ENCODE measurements at regions not wholly inside any gene's neighbourhood (a gene's known extent, or its start where the extent isn't known, plus 50 kb on each side); places are given as distances from the start of the nearest gene placed in this dataset.
"Not testable (repeated sequence)": the region's sequence is repeated elsewhere in the genome, so short reads cannot be mapped to it uniquely, and the experiment has no call there.

GRCh38 chr5:12911156-12911555, 1006.9 kb upstream of the CTNND2 start:
- DNase-seq (ENCODE audit: low read depth, low spot score) = no peak
- in situ Hi-C loops (cut with HindIII; ENCODE audit: low pct_unique_long_range_greater_than_20kb, low sequenced_read_pairs) = no loop called here

DNA sequence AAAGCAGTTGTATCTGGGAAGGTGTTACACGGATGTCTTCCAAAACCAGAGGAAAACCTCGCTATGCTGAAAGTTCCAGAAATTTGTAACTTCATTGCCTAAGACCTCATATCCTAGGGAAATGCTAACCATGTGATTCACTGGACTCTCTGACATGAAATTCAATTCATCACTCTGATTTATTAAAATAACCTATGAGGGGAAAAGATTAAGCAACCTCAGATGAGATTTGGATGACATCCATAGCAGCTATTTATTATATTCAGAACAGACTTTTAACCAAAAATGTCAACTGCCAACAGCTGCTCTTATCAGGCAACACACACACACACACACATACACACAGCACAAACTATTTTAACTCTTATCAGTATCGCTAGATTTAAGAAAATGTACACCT, 1006.4 kb upstream of the CTNND2 start:
- no peak for DNase-seq (ENCODE audit: low read depth, low spot score)
- in situ Hi-C loops (cut with HindIII; ENCODE audit: low pct_unique_long_range_greater_than_20kb, low sequenced_read_pairs) = no loop called here

DNA sequence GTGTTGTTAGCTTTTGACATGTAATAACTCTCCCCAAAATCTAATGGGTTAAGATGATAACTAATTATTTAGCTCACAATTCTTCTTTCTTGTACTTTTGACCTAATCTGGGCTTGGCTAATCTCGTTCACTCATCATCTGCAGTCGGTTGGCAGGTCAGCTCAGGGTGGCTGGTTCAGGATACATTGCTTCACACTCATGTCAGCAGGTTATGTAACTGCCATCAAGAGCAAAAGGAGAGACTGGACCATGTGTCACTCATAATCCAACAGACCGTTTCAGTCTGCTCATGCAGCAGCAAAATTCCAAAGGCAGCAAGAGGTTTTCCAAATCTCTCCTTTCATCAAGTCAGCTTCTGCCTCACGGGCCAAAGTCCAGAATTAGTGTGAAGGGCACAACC, 998.4 kb upstream of the CTNND2 start:
- in situ Hi-C loops (cut with HindIII; ENCODE audit: low pct_unique_long_range_greater_than_20kb, low sequenced_read_pairs) = no loop called here
- DNase-seq (ENCODE audit: low read depth, low spot score) = no peak

- in situ Hi-C loops (cut with HindIII; ENCODE audit: low pct_unique_long_range_greater_than_20kb, low sequenced_read_pairs) = no loop called here
- no peak for DNase-seq (ENCODE audit: low read depth, low spot score)
Observed at GRCh38 chr5:12901696-12902095, 997.5 kb upstream of the CTNND2 start.

DNA sequence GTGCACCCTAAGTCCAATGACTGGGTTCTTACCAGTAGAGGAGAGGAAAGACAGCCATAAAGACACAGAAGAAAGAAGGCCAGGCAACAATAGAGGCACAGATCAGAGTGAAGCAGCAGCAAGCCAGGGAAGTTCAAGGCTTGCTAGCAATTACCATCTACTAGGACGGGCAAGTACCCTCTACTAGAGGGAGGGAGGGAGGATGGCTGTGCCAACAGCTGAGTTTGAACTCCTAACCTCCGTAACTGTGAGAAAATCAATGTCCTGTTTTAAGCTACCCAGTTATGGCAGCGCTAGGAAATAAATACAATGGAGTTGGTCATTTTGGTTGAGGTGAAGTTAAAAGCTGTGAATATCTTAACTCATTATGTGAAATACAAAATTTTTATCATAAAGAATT, 991.8 kb upstream of the CTNND2 start:
- DNase-seq (ENCODE audit: low read depth, low spot score) = no peak
- in situ Hi-C loops (cut with HindIII; ENCODE audit: low pct_unique_long_range_greater_than_20kb, low sequenced_read_pairs) = no loop called here

GRCh38 chr5:12885018-12885417, 980.8 kb upstream of the CTNND2 start:
- in situ Hi-C loops (cut with HindIII; ENCODE audit: low pct_unique_long_range_greater_than_20kb, low sequenced_read_pairs) = no loop called here
- DNase-seq (ENCODE audit: low read depth, low spot score) = no peak

DNA sequence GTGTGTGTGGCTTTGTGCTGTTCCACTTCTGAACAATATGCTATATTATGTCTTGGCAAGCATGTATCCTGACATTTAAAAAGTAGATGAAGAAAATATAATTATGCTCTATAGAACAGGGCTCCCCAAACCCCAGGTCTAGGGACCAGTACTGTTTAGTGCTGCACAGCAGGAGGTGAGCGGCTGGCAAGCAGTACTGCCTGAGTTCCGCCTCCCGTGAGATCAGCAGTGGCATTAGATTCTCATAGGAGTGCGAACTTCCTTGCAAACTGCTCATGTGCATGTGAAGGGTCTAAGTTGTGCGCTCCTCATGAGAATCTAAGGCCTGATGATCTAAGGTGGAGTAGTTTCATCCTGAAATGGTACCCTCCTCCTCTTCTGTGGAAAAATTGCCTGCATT, 979.1 kb upstream of the CTNND2 start:
- DNase-seq (ENCODE audit: low read depth, low spot score) = no peak
- in situ Hi-C loops (cut with HindIII; ENCODE audit: low pct_unique_long_range_greater_than_20kb, low sequenced_read_pairs) = no loop called here

- DNase-seq (ENCODE audit: low read depth, low spot score) = no peak
- in situ Hi-C loops (cut with HindIII; ENCODE audit: low pct_unique_long_range_greater_than_20kb, low sequenced_read_pairs) = no loop called here
Observed at GRCh38 chr5:12876541-12877298, 972.5 kb upstream of the CTNND2 start.

DNA sequence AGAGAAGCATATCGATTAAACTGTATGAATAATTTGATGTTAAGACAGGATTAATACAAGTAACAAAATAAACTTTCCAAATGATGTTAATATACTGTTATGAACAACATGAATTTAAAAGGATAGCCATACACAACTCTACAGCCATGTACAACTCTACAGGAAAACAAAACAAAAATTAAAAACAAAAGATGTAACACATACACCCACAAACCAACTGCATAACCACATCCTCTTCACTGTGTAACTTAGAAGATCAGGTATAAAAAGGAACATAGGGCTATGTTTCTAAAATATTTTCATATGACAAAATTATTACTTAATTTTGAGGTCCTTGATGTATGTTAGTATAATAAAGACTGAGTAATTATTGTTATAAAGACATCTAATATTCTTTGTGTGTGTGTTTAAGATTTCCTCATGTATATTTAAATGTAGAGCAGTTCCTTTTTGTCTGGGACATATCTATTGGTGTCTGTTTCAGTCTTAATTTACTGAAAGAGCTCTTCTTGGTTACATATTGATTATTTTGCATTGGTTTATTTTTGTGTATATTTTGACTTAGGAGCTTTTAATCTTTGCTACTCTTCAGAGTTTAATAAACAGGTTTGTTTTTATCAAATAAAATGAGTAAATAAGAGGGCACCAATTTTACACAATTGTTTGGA, 966.8 kb upstream of the CTNND2 start:
- in situ Hi-C loops (cut with HindIII; ENCODE audit: low pct_unique_long_range_greater_than_20kb, low sequenced_read_pairs) = no loop called here

GRCh38 chr5:12865529-12865928, 961.3 kb upstream of the CTNND2 start:
- in situ Hi-C loops (cut with HindIII; ENCODE audit: low pct_unique_long_range_greater_than_20kb, low sequenced_read_pairs) = no loop called here
- no peak for DNase-seq (ENCODE audit: low read depth, low spot score)

More for the DNA sequence above, 966.8 kb upstream of the CTNND2 start:
- DNase-seq (ENCODE audit: low read depth, low spot score) = no peak

DNA sequence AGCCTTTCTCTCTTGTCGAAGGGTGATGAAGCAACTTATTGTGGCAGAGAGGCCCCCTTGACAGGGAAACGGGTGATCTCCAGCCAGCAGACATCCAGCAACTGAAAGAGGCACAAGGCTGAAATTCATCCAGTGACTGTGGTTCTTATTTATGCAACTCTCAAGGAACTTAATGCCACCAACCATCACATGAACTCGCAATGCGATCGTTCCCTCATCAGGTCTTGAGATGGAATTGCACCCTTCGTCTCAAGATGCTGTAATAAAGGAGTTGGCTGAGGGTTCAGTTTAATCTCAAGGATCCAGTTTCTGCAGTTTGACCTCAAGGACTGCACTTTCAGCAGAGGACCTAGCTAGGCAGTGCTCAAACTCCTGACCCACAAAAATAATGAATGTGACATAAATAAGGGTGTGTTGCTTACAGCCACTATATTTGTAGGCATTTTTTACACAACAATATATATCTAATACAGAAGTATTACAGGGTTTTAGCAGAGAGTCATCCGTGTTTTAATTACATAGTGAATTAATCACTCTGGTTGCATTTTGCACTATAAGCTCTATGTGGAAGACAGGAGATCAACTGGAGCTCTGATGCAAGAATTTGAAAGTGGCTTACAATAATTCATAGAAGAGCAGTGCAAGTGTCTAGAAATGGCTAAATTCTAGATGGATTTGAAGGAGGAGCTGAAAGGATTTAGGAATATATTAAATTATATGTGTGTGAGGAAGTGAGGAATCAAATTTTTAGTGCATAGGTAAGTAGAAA, 957.8 kb upstream of the CTNND2 start:
- peak; percentile 54 for DNase-seq (ENCODE audit: low read depth, low spot score)
- in situ Hi-C loops (cut with HindIII; ENCODE audit: low pct_unique_long_range_greater_than_20kb, low sequenced_read_pairs) = no loop called here

GRCh38 chr5:12856105-12856504, 951.9 kb upstream of the CTNND2 start:
- DNase-seq (ENCODE audit: low read depth, low spot score); in situ Hi-C loops (cut with HindIII; ENCODE audit: low pct_unique_long_range_greater_than_20kb, low sequenced_read_pairs): not testable (repeated sequence)

DNA sequence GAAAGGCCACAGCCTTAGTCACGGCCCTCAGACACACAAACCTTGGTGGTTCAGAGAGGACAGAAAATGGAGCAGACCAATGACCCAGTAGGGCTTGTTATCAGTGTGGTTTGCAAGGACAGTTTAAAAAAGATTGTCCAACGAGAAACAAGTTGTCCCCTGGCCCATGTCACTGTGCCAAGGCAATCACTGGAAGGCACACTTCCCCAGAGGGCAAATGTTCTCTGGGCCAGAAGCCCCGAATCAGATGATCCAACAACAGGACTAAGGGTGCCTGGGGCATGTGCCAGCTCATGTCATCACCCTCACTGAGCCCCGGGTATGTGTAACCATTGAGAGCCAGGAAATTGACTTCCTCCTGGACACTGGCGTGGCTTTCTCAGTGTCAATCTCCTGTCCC, 950.1 kb upstream of the CTNND2 start:
- in situ Hi-C loops (cut with HindIII; ENCODE audit: low pct_unique_long_range_greater_than_20kb, low sequenced_read_pairs) = no loop called here
- DNase-seq (ENCODE audit: low read depth, low spot score) = no peak

GRCh38 chr5:12851761-12852160, 947.5 kb upstream of the CTNND2 start:
- in situ Hi-C loops (cut with HindIII; ENCODE audit: low pct_unique_long_range_greater_than_20kb, low sequenced_read_pairs) = no loop called here
- no peak for DNase-seq (ENCODE audit: low read depth, low spot score)

- peak; percentile 9 for DNase-seq (ENCODE audit: low read depth, low spot score)
- in situ Hi-C loops (cut with HindIII; ENCODE audit: low pct_unique_long_range_greater_than_20kb, low sequenced_read_pairs) = no loop called here
Observed at GRCh38 chr5:12848709-12849108, 944.5 kb upstream of the CTNND2 start.

DNA sequence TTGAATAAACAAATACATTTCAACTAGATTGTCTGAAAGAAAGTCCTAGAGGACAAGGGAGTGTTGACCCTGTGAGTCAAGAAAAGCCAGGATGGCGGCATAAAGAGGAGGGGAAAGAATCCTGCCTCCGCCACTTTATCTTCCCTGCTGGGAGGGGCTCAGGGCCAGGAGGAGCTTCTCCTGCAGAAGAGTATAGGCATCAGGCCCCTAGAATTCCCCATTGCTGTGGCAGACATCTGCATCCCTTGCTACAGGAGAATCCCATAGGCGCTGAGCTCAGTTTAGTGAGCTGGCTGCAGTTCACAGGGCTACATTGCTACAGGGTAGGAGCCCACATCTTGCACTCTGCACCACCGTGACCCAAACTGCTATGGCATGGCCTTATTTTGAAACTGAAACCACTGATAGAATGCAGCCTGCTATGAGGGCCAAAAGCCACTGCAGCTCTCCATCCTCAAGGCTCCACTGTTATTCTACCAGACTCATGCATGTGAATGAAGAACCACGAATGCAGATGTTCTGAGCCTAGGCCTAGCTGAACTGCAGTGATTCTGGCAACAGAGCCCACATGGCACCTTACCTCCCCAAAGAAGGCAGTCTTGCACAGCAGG, 941.4 kb upstream of the CTNND2 start:
- in situ Hi-C loops (cut with HindIII; ENCODE audit: low pct_unique_long_range_greater_than_20kb, low sequenced_read_pairs) = no loop called here
- DNase-seq (ENCODE audit: low read depth, low spot score) = no peak

DNA sequence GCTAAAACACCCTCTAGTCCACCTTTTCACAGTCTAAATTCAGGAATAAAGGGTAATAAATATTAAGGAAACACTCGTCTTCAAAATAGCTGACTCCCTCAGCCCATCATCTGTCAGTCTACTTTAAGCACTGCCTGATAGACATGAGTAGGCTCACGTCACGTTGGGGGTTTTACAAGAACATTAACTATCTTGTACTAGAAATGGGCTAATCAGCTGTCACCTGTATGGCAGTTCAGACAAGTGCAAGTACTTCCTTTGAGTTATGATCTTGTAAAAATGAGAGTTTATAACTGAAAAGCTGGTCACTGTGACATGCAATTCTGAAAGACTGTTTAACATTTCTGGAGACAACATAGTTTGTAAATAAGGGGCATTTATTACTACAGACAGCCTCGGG, 936.7 kb upstream of the CTNND2 start:
- in situ Hi-C loops (cut with HindIII; ENCODE audit: low pct_unique_long_range_greater_than_20kb, low sequenced_read_pairs) = no loop called here
- DNase-seq (ENCODE audit: low read depth, low spot score) = no peak

GRCh38 chr5:12837592-12837991, 933.3 kb upstream of the CTNND2 start:
- in situ Hi-C loops (cut with HindIII; ENCODE audit: low pct_unique_long_range_greater_than_20kb, low sequenced_read_pairs) = no loop called here
- no peak for DNase-seq (ENCODE audit: low read depth, low spot score)

All from SK-MEL-5 (cell line).